PC-3 (cell line): ENCODE measurements at regions not wholly inside any gene's neighbourhood (a gene's known extent, or its start where the extent isn't known, plus 50 kb on each side); places are given as distances from the start of the nearest gene placed in this dataset.
"Not testable (repeated sequence)": the region's sequence is repeated elsewhere in the genome, so short reads cannot be mapped to it uniquely, and the experiment has no call there.

Experiments used
- ATAC-seq: fragments of 200-7000 bp; cut with Tn5 transposase; 2 replicates; pipeline ENCODE4 v1.9.1; 2020; ENCODE audit warnings: mild to moderate bottlenecking, moderate library complexity
- BruUV-seq: library from RNA; stranded (reverse); fragments of 400-500 nt; replicated peaks from 2 replicates; lab custom pipeline; 2021; lab: Mats Ljungman, UMichigan
- CTCF ChIA-PET: fragments of 300-600 bp; sonication (Branson Sonifier 250); formaldehyde crosslinking; loops from one replicate; lab custom pipeline; 2022; ENCODE audit warnings: antibody characterized with exemption; lab: Charles Lee
- POLR2A ChIA-PET: fragments of 300-600 bp; sonication (Branson Sonifier 250); formaldehyde crosslinking; loops from one replicate; lab custom pipeline; 2022; ENCODE audit warnings: antibody characterized with exemption; ENCODE audit not compliant: unreplicated experiment; lab: Charles Lee
- DNase-seq: peaks from one replicate; pipeline ENCODE4 v3.0.0-alpha.2; 2015
- H2AFZ ChIP-seq: fragments of 300-600 bp; sonication (generic); 2 replicates; pipeline ENCODE4 v1.6.0; 2016; ENCODE audit warnings: antibody characterized with exemption, low read length
- H3F3A ChIP-seq: fragments of 300-600 bp; sonication (generic); one replicate; pipeline ENCODE4 v1.6.0; 2017; ENCODE audit warnings: antibody characterized with exemption, low read length, control low read depth, mild to moderate bottlenecking; ENCODE audit not compliant: unreplicated experiment
- H3K27ac ChIP-seq: fragments of 300-600 bp; sonication (generic); 2 replicates; pipeline ENCODE4 v1.5.1; 2016; ENCODE audit warnings: mild to moderate bottlenecking, low read length
- H3K27me3 ChIP-seq: fragments of 300-600 bp; sonication (generic); 2 replicates; pipeline ENCODE4 v1.6.1; 2016; ENCODE audit warnings: low read length, mixed read lengths
- H3K36me3 ChIP-seq: fragments of 300-600 bp; sonication (generic); 2 replicates; pipeline ENCODE4 v1.6.1; 2016; ENCODE audit warnings: low read depth, mixed run types, low read length, mixed read lengths
- H3K4me1 ChIP-seq: fragments of 300-600 bp; sonication (generic); 2 replicates; pipeline ENCODE4 v1.5.1; 2016; ENCODE audit warnings: low read length; ENCODE audit not compliant: insufficient read depth
- H3K4me2 ChIP-seq: fragments of 300-600 bp; sonication (generic); 2 replicates; pipeline ENCODE4 v1.6.0; 2016; ENCODE audit warnings: low read length
- H3K4me3 ChIP-seq: fragments of 300-600 bp; sonication (generic); 2 replicates; pipeline ENCODE4 v1.5.1; 2016; ENCODE audit warnings: mild to moderate bottlenecking, low read length, mixed read lengths
- H3K79me2 ChIP-seq: fragments of 300-600 bp; sonication (generic); 2 replicates; pipeline ENCODE4 v1.6.1; 2017; ENCODE audit warnings: low read length, mixed read lengths
- H3K9ac ChIP-seq: fragments of 300-600 bp; sonication (generic); 2 replicates; pipeline ENCODE4 v1.6.0; 2016; ENCODE audit warnings: mild to moderate bottlenecking, low read length
- H3K9me2 ChIP-seq: fragments of 300-600 bp; sonication (generic); replicated peaks from 2 replicates; pipeline ENCODE4 v1.6.1; 2016; ENCODE audit warnings: mixed run types, low read length, mixed read lengths
- H3K9me3 ChIP-seq: fragments of 300-600 bp; sonication (generic); 2 replicates; pipeline ENCODE4 v1.6.1; 2016; ENCODE audit warnings: low read length, mixed read lengths
- H4K20me1 ChIP-seq: fragments of 300-600 bp; sonication (generic); 2 replicates; pipeline ENCODE4 v1.6.1; 2016; ENCODE audit warnings: low read length, mixed read lengths
- CTCF ChIP-seq: fragments of 300-600 bp; sonication (generic); conservative IDR thresholded peaks from 2 replicates; pipeline ENCODE4 v1.5.1; 2017; ENCODE audit warnings: antibody characterized with exemption, low read depth, mild to moderate bottlenecking, low read length
- EZH2 ChIP-seq: fragments of 300-600 bp; sonication (generic); IDR thresholded peaks from one replicate; pipeline ENCODE4 v1.6.1; 2017; ENCODE audit warnings: antibody characterized with exemption, mild to moderate bottlenecking, low read length; ENCODE audit not compliant: unreplicated experiment
- EZH2phosphoT487 ChIP-seq: fragments of 300-600 bp; sonication (generic); IDR thresholded peaks from 2 replicates; pipeline ENCODE4 v1.6.1; 2018; ENCODE audit warnings: mild to moderate bottlenecking, antibody characterized with exemption, low read length, borderline replicate concordance
- intact Hi-C: fragments of 100-400 bp; cut with micrococcal nuclease; formaldehyde crosslinking; loops from 2 replicates; pipeline ENCODE4 v1.9.0; 2023

DNA sequence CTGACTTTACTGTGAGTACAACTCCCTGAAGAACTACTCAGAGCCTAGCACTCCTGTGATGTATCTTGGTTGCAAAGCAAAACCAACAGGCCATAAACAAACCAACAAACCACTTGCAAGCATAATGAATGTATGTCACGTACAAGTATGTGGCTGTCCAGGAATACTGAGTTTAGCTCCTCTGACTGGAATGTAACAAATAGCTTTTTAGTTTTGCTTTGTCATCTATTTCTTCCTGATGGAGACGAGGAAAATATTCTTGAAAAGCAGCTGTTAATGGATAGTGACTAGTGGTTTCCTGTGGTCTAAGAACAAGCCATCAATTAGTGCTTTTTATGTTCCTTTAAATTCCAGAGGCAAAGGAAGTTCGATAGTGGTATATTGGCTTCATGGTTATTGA is 101.9 kb upstream of the LY86 start:
- ChIA-PET POLR2A (no interaction called here), CTCF (no interaction called here)
- Histone ChIP-seq H3K4me1 (no peaks in the 10 kb centered on the region), H3K27me3 (peaks cover 55% of the 10 kb centered on the region), H3K27ac (no peak overlapping the region), H3K9me2 (no peaks in the 10 kb centered on the region), H3K4me2 (no peak overlapping the region), H3K9ac (no peak overlapping the region), H3K4me3 (no peak overlapping the region), H3K36me3 (no peaks in the 10 kb centered on the region), H3K9me3 (no peaks in the 10 kb centered on the region), H3F3A (no peaks in the 10 kb centered on the region), H3K79me2 (no peaks in the 10 kb centered on the region), H2AFZ (no peak overlapping the region), H4K20me1 (no peaks in the 10 kb centered on the region)
- BruUV-seq, result no TSS peak
- ATAC-seq, result no peak
- intact Hi-C loops, result no loop called here
- DNase-seq, result no peak
- TF ChIP-seq EZH2 (no peak), CTCF (no peak), EZH2phosphoT487 (no peak)

DNA sequence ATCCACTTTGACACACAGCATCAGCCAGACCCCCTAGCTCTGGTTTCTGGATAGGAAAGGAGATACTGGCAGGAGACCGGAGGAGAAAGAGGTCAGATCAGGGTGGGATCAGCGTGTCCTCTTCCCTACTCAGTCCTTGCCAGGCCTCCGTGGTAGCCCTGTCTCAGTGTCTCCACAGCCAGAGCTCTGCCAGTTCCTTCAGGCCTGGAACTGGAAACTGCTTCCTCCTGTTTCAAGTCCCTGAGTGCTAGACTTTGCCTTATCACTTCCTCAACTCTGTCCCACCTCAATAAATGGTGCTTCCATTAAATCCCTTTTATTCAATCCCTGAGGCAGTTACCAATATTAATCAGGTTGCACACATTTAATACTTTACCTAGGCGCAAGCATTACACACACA is 96.8 kb upstream of the LY86 start:
- no peak overlapping the region for H3K4me3 ChIP-seq
- no peak for TF ChIP-seq EZH2phosphoT487
- no peak for TF ChIP-seq CTCF
- CTCF ChIA-PET, result no interaction called here
- H3K4me1 ChIP-seq, result no peaks in the 10 kb centered on the region
- no peaks in the 10 kb centered on the region for H3K79me2 ChIP-seq
- no peaks in the 10 kb centered on the region for H3F3A ChIP-seq
- intact Hi-C loops, result no loop called here
- no peak overlapping the region for H3K9ac ChIP-seq
- ATAC-seq, result no peak
- POLR2A ChIA-PET, result no interaction called here
- no TSS peak for BruUV-seq
- no peaks in the 10 kb centered on the region for H4K20me1 ChIP-seq
- no peaks in the 10 kb centered on the region for H3K9me2 ChIP-seq
- no peaks in the 10 kb centered on the region for H3K36me3 ChIP-seq
- H3K27me3 ChIP-seq, result peaks cover 38% of the 10 kb centered on the region
- no peak for DNase-seq
- no peak overlapping the region for H3K27ac ChIP-seq
- no peak overlapping the region for H2AFZ ChIP-seq
- no peak overlapping the region for H3K4me2 ChIP-seq
- no peaks in the 10 kb centered on the region for H3K9me3 ChIP-seq

- POLR2A ChIA-PET, result no interaction called here
These were observed 95.8 kb upstream of the LY86 start for GRCh38 chr6:6492675-6493074.

DNA sequence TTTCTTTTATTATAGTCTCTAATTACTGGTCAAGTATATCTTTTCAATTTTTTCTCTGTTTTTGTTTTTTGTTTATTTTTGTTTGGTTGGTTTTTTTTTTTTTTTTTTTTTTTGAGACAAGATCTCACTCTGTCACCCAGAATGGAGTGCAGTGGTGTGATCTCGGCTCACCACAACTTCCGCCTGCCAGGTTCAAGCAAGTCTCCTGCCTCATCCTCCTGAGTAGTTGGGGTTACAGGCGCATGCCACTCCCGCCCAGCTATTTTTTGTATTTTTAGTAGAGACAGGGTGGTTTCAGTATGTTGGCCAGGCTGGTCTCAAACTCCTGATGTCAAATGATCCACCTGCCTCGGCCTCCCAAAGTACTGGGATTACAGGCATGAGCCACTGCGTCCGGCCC is 94.4 kb upstream of the LY86 start:
- H3K36me3 ChIP-seq, H3K27ac ChIP-seq, H3K9me2 ChIP-seq, H2AFZ ChIP-seq, intact Hi-C loops, DNase-seq, H3F3A ChIP-seq, H3K9ac ChIP-seq, BruUV-seq, H3K9me3 ChIP-seq, H3K4me3 ChIP-seq, ATAC-seq, H3K4me1 ChIP-seq, POLR2A ChIA-PET, H3K79me2 ChIP-seq, H3K4me2 ChIP-seq, H4K20me1 ChIP-seq: not testable (repeated sequence)
- peaks cover 39% of the 10 kb centered on the region for H3K27me3 ChIP-seq
- CTCF ChIA-PET, result interaction anchor here (0.5 kb wide), 1 partner anchor 322 kb away, joined by 3 read pairs; no protein-coding TSS in a partner anchor

More at GRCh38 chr6:6492675-6493074, 95.8 kb upstream of the LY86 start:
- Histone ChIP-seq H3K9me2 (no peaks in the 10 kb centered on the region), H2AFZ (no peak overlapping the region), H3K9ac (no peak overlapping the region), H3K27me3 (peaks cover 36% of the 10 kb centered on the region), H3K9me3 (no peaks in the 10 kb centered on the region), H3K36me3 (no peaks in the 10 kb centered on the region), H3K79me2 (no peaks in the 10 kb centered on the region), H3K4me1 (no peaks in the 10 kb centered on the region), H4K20me1 (no peaks in the 10 kb centered on the region), H3K4me3 (no peak overlapping the region), H3F3A (no peaks in the 10 kb centered on the region), H3K27ac (no peak overlapping the region), H3K4me2 (no peak overlapping the region)
- BruUV-seq, result no TSS peak
- ATAC-seq (no peak), DNase-seq (no peak)
- CTCF ChIA-PET, result no interaction called here
- intact Hi-C loops, result no loop called here
- TF ChIP-seq CTCF (no peak), EZH2 (no peak), EZH2phosphoT487 (no peak)
